GM19351 (cell line): ENCODE measurements at regions not wholly inside any gene's neighbourhood (a gene's known extent, or its start where the extent isn't known, plus 50 kb on each side); places are given as distances from the start of the nearest gene placed in this dataset.
"Not testable (repeated sequence)": the region's sequence is repeated elsewhere in the genome, so short reads cannot be mapped to it uniquely, and the experiment has no call there.

Experiments
- ATAC-seq: cut with Tn5 transposase; IDR thresholded peaks from one replicate; pipeline ENCODE4 v1.9.1; 2021; ENCODE audit warnings: mild to moderate bottlenecking, moderate library complexity; ENCODE audit not compliant: unreplicated experiment

GRCh38 chr1:234809854-234810245 lies 199.9 kb upstream of the IRF2BP2 start:
- not testable (repeated sequence) for ATAC-seq

GRCh38 chr1:234808943-234809853 lies 199.2 kb upstream of the IRF2BP2 start:
- ATAC-seq, result peak; percentile 85

GRCh38 chr1:234808459-234808858 lies 198.5 kb upstream of the IRF2BP2 start:
- ATAC-seq, result not testable (repeated sequence)

- ATAC-seq, result not testable (repeated sequence)
Observed at GRCh38 chr1:234807705-234808104, 197.7 kb upstream of the IRF2BP2 start.

GRCh38 chr1:234802586-234802985 lies 192.6 kb upstream of the IRF2BP2 start:
- ATAC-seq, result not testable (repeated sequence)

GRCh38 chr1:234801636-234802035 lies 191.7 kb upstream of the IRF2BP2 start:
- ATAC-seq, result not testable (repeated sequence)

- ATAC-seq, result not testable (repeated sequence)
Observed at GRCh38 chr1:234801147-234801546, 191.2 kb upstream of the IRF2BP2 start.

- ATAC-seq, result not testable (repeated sequence)
Observed at GRCh38 chr1:234800563-234800962, 190.6 kb upstream of the IRF2BP2 start.

- not testable (repeated sequence) for ATAC-seq
Observed at GRCh38 chr1:234799021-234799689, 189.2 kb upstream of the IRF2BP2 start.

- not testable (repeated sequence) for ATAC-seq
Observed at GRCh38 chr1:234797216-234797615, 187.2 kb upstream of the IRF2BP2 start.

- not testable (repeated sequence) for ATAC-seq
Observed at GRCh38 chr1:234796438-234796792, 186.4 kb upstream of the IRF2BP2 start.

GRCh38 chr1:234795711-234796437 lies 185.9 kb upstream of the IRF2BP2 start:
- not testable (repeated sequence) for ATAC-seq

- ATAC-seq, result not testable (repeated sequence)
Observed at GRCh38 chr1:234795007-234795406, 185.0 kb upstream of the IRF2BP2 start.

- ATAC-seq, result not testable (repeated sequence)
Observed at GRCh38 chr1:234794452-234794851, 184.5 kb upstream of the IRF2BP2 start.

GRCh38 chr1:234793924-234794323 lies 183.9 kb upstream of the IRF2BP2 start:
- ATAC-seq, result not testable (repeated sequence)

- ATAC-seq, result not testable (repeated sequence)
Observed at GRCh38 chr1:234792221-234792864, 182.4 kb upstream of the IRF2BP2 start.

GRCh38 chr1:234791615-234792014 lies 181.6 kb upstream of the IRF2BP2 start:
- ATAC-seq, result not testable (repeated sequence)

- ATAC-seq, result not testable (repeated sequence)
Observed at GRCh38 chr1:234790333-234790732, 180.4 kb upstream of the IRF2BP2 start.

- ATAC-seq, result not testable (repeated sequence)
Observed at GRCh38 chr1:234787011-234787584, 177.1 kb upstream of the IRF2BP2 start.

GRCh38 chr1:234785922-234786321 lies 175.9 kb upstream of the IRF2BP2 start:
- not testable (repeated sequence) for ATAC-seq
